HepG2 (cell line): ENCODE measurements at regions not wholly inside any gene's neighbourhood (a gene's known extent, or its start where the extent isn't known, plus 50 kb on each side); places are given as distances from the start of the nearest gene placed in this dataset.

Experiments used
- ATAC-seq: fragments of 200-7000 bp; cut with Tn5 transposase; 3 replicates; pipeline ENCODE4 v1.9.1; 2020; ENCODE audit warnings: mild to moderate bottlenecking, moderate library complexity
- BruUV-seq: library from RNA; stranded (reverse); fragments of 400-500 nt; replicated peaks from 2 replicates; lab custom pipeline; 2021; lab: Mats Ljungman, UMichigan
- CTCF ChIA-PET: fragments of 300-600 bp; formaldehyde crosslinking; extraction: SDS; loops from one replicate; lab custom pipeline; 2021; ENCODE audit warnings: low total read pairs, inconsistent platforms, low intra/inter-chr PET ratio; lab: Yijun Ruan, JAX
- POLR2A ChIA-PET: fragments of 350-600 bp; sonication (Branson Sonifier 250); formaldehyde crosslinking; loops from one replicate; lab custom pipeline; 2020; ENCODE audit warnings: antibody characterized with exemption, inconsistent platforms; lab: Yijun Ruan, JAX
- DNase-seq: peaks from one replicate; pipeline ENCODE4 v3.0.0-alpha.2; 2015; ENCODE audit warnings: low spot score
- FAIRE-seq: peaks from 3 replicates; lab custom pipeline; 2011; peaks lifted over from hg19 to GRCh38; lab: Jason Lieb, UNC
- H2AFZ ChIP-seq: one replicate; pipeline ENCODE4 v1.6.1; 2011; ENCODE audit warnings: low read length, inconsistent platforms
- H3K27ac ChIP-seq: fragments of 300-600 bp; 3 replicates; pipeline ENCODE4 v1.8.0; 2011; ENCODE audit warnings: mixed run types, mild to moderate bottlenecking, mixed read lengths, low read length, inconsistent platforms; ENCODE audit not compliant: insufficient read depth; ENCODE audit errors: extremely low read length
- H3K27me3 ChIP-seq, 2 experiments: fragments of 200-600 bp in 1 of 2; 2 replicates in 1 of 2; 3 replicates in 1 of 2; pipeline versions ENCODE4 v1.6.0 to v1.8.0; 2011; ENCODE audit warnings: low read length in 2 of 2, mild to moderate bottlenecking in 2 of 2, moderate library complexity in 2 of 2, inconsistent platforms in 1 of 2; ENCODE audit not compliant: insufficient read depth in 2 of 2, control insufficient read depth in 1 of 2
- H3K36me3 ChIP-seq, 2 experiments: fragments of 200-600 bp in 1 of 2; replicated peaks in 1 of 2; 2 replicates in 1 of 2; 3 replicates in 1 of 2; pipeline versions ENCODE4 v1.5.1 to v1.8.0; 2011; ENCODE audit warnings: low read length in 2 of 2, inconsistent platforms in 1 of 2; ENCODE audit not compliant: insufficient read depth in 2 of 2, control insufficient read depth in 1 of 2
- H3K4me1 ChIP-seq: 2 replicates; pipeline ENCODE4 v1.5.1; 2012; ENCODE audit warnings: low read length, inconsistent platforms; ENCODE audit not compliant: insufficient read depth
- H3K4me2 ChIP-seq: 2 replicates; pipeline ENCODE4 v1.6.0; 2011; ENCODE audit warnings: low read depth, low read length, inconsistent platforms
- H3K4me3 ChIP-seq, 3 experiments: fragments of 200-600 bp in 1 of 3; sonication (generic), shearing (Covaris generic) in 1 of 3; replicated peaks in 1 of 3; 2 replicates each; pipeline ENCODE4 v1.5.1; 2011 to 2016; ENCODE audit warnings: low read length in 3 of 3, inconsistent platforms in 2 of 3, low read depth in 2 of 3, mild to moderate bottlenecking in 2 of 3, control low read depth in 1 of 3, mixed read lengths in 1 of 3; ENCODE audit not compliant: insufficient read depth in 1 of 3
- H3K79me2 ChIP-seq: one replicate; pipeline ENCODE4 v1.6.1; 2011; ENCODE audit warnings: low read length, inconsistent platforms; ENCODE audit not compliant: insufficient read depth
- H3K9ac ChIP-seq: 2 replicates; pipeline ENCODE4 v1.6.0; 2011; ENCODE audit warnings: mild to moderate bottlenecking, low read depth, low read length, inconsistent platforms; ENCODE audit not compliant: insufficient read depth
- H3K9me3 ChIP-seq: 2 replicates; pipeline ENCODE4 v1.5.1; 2012; ENCODE audit warnings: mild to moderate bottlenecking, low read length
- H4K20me1 ChIP-seq: 2 replicates; pipeline ENCODE4 v1.6.0; 2011; ENCODE audit warnings: inconsistent platforms, mild to moderate bottlenecking, low read length, moderate library complexity; ENCODE audit not compliant: insufficient read depth
- FOXO1 ChIP-seq: sonication (generic); formaldehyde crosslinking; IDR thresholded peaks from 2 replicates; pipeline ENCODE4 v1.4.0; 2020; ENCODE audit warnings: missing genetic modification reagents
- HMGA1 ChIP-seq: sonication (generic); formaldehyde crosslinking; conservative IDR thresholded peaks from 2 replicates; pipeline ENCODE4 v1.4.0; 2020; ENCODE audit warnings: missing genetic modification reagents
- HNRNPUL1 ChIP-seq: fragments of 200-400 bp; formaldehyde crosslinking; IDR thresholded peaks from 2 replicates; pipeline ENCODE4 v1.6.1; 2017; ENCODE audit warnings: low read depth, mild to moderate bottlenecking, low read length, moderate library complexity
- ISX ChIP-seq: sonication (generic); formaldehyde crosslinking; conservative IDR thresholded peaks from 2 replicates; pipeline ENCODE4 v1.5.0; 2020; ENCODE audit warnings: missing genetic modification reagents
- MIER3 ChIP-seq: IDR thresholded peaks from 2 replicates; pipeline ENCODE4 v1.6.1; 2016; ENCODE audit warnings: missing compliant biosample characterization, borderline replicate concordance
- PAF1 ChIP-seq: IDR thresholded peaks from 2 replicates; pipeline ENCODE4 v1.6.1; 2016; ENCODE audit warnings: missing genetic modification reagents, missing compliant biosample characterization
- PHF20 ChIP-seq: sonication (generic); formaldehyde crosslinking; IDR thresholded peaks from 2 replicates; pipeline ENCODE4 v1.5.0; 2020; ENCODE audit warnings: mild to moderate bottlenecking, missing genetic modification reagents
- ZBTB8A ChIP-seq: sonication (generic); formaldehyde crosslinking; IDR thresholded peaks from 2 replicates; pipeline ENCODE4 v1.4.0; 2020; ENCODE audit warnings: mild to moderate bottlenecking, low read depth, missing genetic modification reagents, borderline replicate concordance
- ZKSCAN1 ChIP-seq: fragments of 150-350 bp; IDR thresholded peaks from 2 replicates; pipeline ENCODE4 v1.6.1; 2014; ENCODE audit warnings: low read length
- ZNF138 ChIP-seq: sonication (generic); formaldehyde crosslinking; IDR thresholded peaks from 2 replicates; pipeline ENCODE4 v1.5.0; 2020; ENCODE audit warnings: mild to moderate bottlenecking, low read depth, missing genetic modification reagents
- ZNF335 ChIP-seq: sonication (generic); formaldehyde crosslinking; IDR thresholded peaks from 2 replicates; pipeline ENCODE4 v1.4.0; 2020; ENCODE audit warnings: missing genetic modification reagents
- ZNF572 ChIP-seq: sonication (generic); formaldehyde crosslinking; IDR thresholded peaks from 2 replicates; pipeline ENCODE4 v1.5.1; 2020; ENCODE audit warnings: mild to moderate bottlenecking, missing genetic modification reagents
- ZNF577 ChIP-seq: sonication (generic); formaldehyde crosslinking; IDR thresholded peaks from 2 replicates; pipeline ENCODE4 v1.4.0; 2020; ENCODE audit warnings: mild to moderate bottlenecking, low read depth, missing genetic modification reagents, borderline replicate concordance
- ZNF7 ChIP-seq: IDR thresholded peaks from 2 replicates; pipeline ENCODE4 v1.6.1; 2016; ENCODE audit warnings: missing biosample characterization, missing genetic modification reagents
- ZNF879 ChIP-seq: sonication (generic); formaldehyde crosslinking; IDR thresholded peaks from 2 replicates; pipeline ENCODE4 v1.8.1; 2023; ENCODE audit warnings: missing genetic modification reagents
- ZSCAN29 ChIP-seq: sonication (generic); formaldehyde crosslinking; conservative IDR thresholded peaks from 2 replicates; pipeline ENCODE4 v1.4.0; 2020; ENCODE audit warnings: mild to moderate bottlenecking, missing genetic modification reagents
- in situ Hi-C: cut with HindIII; loops from 2 replicates; pipeline ENCODE4 v1.10.0; 2017; ENCODE audit warnings: low pct_unique_long_range_greater_than_20kb; ENCODE audit not compliant: extremely low pct_ligation_motif_present
- intact Hi-C: fragments of 100-400 bp; cut with micrococcal nuclease; formaldehyde crosslinking; loops from one replicate; pipeline ENCODE4 v1.10.0; 2022; ENCODE audit not compliant: unreplicated experiment
- TF ChIP-seq, protein P1 (sequence below): sonication (generic); formaldehyde crosslinking; IDR thresholded peaks from 2 replicates; pipeline ENCODE4 v1.8.0; 2022; ENCODE audit warnings: missing genetic modification reagents, mild to moderate bottlenecking, moderate library complexity, borderline replicate concordance
- TF ChIP-seq, protein P2 (sequence below): sonication (generic); formaldehyde crosslinking; IDR thresholded peaks from 2 replicates; pipeline ENCODE4 v1.4.0; 2020; ENCODE audit warnings: mild to moderate bottlenecking, low read depth, missing genetic modification reagents

GRCh38 chr2:184527058-184527457, 71.3 kb upstream of the ZNF804A start:
- peak; percentile 36 for FAIRE-seq
- no peaks in the 10 kb centered on the region for H3K4me1 ChIP-seq
- no peaks in the 10 kb centered on the region for H3K36me3 ChIP-seq
- H3K9me3 ChIP-seq: peaks cover 27% of the 10 kb centered on the region
- no peak overlapping the region for H3K4me3 ChIP-seq
- intact Hi-C loops (no loop called here), in situ Hi-C loops (no loop called here)
- no peaks in the 10 kb centered on the region for H3K79me2 ChIP-seq
- H3K4me2 ChIP-seq: no peak overlapping the region
- TF ChIP-seq, protein P1, sequence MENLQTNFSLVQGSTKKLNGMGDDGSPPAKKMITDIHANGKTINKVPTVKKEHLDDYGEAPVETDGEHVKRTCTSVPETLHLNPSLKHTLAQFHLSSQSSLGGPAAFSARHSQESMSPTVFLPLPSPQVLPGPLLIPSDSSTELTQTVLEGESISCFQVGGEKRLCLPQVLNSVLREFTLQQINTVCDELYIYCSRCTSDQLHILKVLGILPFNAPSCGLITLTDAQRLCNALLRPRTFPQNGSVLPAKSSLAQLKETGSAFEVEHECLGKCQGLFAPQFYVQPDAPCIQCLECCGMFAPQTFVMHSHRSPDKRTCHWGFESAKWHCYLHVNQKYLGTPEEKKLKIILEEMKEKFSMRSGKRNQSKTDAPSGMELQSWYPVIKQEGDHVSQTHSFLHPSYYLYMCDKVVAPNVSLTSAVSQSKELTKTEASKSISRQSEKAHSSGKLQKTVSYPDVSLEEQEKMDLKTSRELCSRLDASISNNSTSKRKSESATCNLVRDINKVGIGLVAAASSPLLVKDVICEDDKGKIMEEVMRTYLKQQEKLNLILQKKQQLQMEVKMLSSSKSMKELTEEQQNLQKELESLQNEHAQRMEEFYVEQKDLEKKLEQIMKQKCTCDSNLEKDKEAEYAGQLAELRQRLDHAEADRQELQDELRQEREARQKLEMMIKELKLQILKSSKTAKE (CRISPR knock-in tag): no peak
- TF ChIP-seq MIER3: no peak
- TF ChIP-seq ZNF138 (CRISPR knock-in tag): no peak
- TF ChIP-seq HMGA1 (CRISPR knock-in tag): no peak
- no peak for TF ChIP-seq ZSCAN29 (CRISPR knock-in tag)
- TF ChIP-seq ZNF7 (CRISPR knock-in tag): no peak
- TF ChIP-seq, protein P2, sequence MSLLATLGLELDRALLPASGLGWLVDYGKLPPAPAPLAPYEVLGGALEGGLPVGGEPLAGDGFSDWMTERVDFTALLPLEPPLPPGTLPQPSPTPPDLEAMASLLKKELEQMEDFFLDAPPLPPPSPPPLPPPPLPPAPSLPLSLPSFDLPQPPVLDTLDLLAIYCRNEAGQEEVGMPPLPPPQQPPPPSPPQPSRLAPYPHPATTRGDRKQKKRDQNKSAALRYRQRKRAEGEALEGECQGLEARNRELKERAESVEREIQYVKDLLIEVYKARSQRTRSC (CRISPR knock-in tag): no peak
- TF ChIP-seq PHF20: no peak
- TF ChIP-seq FOXO1 (CRISPR knock-in tag): no peak
- TF ChIP-seq ZBTB8A (CRISPR knock-in tag): no peak
- no peak for TF ChIP-seq ZNF335
- no peak for TF ChIP-seq ISX (CRISPR knock-in tag)
- TF ChIP-seq PAF1 (CRISPR knock-in tag): no peak
- no peak for TF ChIP-seq HNRNPUL1
- TF ChIP-seq ZNF572 (CRISPR knock-in tag): no peak
- no peak for TF ChIP-seq ZKSCAN1
- TF ChIP-seq ZNF577: no peak
- no peak for TF ChIP-seq ZNF879
- no peaks in the 10 kb centered on the region for H3K27me3 ChIP-seq
- H3K9ac ChIP-seq: no peak overlapping the region
- no peak for DNase-seq
- ATAC-seq: no peak
- BruUV-seq: no TSS peak
- CTCF ChIA-PET: no interaction called here
- no peaks in the 10 kb centered on the region for H4K20me1 ChIP-seq
- no peak overlapping the region for H3K27ac ChIP-seq
- no peak overlapping the region for H2AFZ ChIP-seq
- POLR2A ChIA-PET: no interaction called here
